Thyroid gland (tissue), 4 donors: ENCODE measurements at regions not wholly inside any gene's neighbourhood (a gene's known extent, or its start where the extent isn't known, plus 50 kb on each side); places are given as distances from the start of the nearest gene placed in this dataset.

ENCODE experiments used
- DNase-seq, 2 donors: peaks; one replicate each; pipeline ENCODE4 v3.0.0-alpha.2; 2019
- H3K27ac ChIP-seq, 3 donors: fragments of 200-600 bp; sonication (generic); 1 replicate in 2 of 3; 2 replicates in 1 of 3; pipeline ENCODE4 v1.5.1; 2016 to 2019; ENCODE audit warnings: mild to moderate bottlenecking in 1 of 3, moderate library complexity in 1 of 3
- H3K27me3 ChIP-seq: fragments of 200-600 bp; sonication (generic); one replicate; pipeline ENCODE4 v1.5.1; 2019
- H3K36me3 ChIP-seq, 2 donors: fragments of 200-600 bp; sonication (generic); one replicate each; pipeline ENCODE4 v1.5.1; 2016 to 2019
- H3K4me1 ChIP-seq, 2 donors: fragments of 200-600 bp; sonication (generic); one replicate each; pipeline ENCODE4 v1.5.1; 2017 to 2019
- H3K4me3 ChIP-seq, 3 donors: fragments of 200-600 bp; sonication (generic); replicated peaks in 1 of 3; 1 replicate in 2 of 3; 2 replicates in 1 of 3; pipeline ENCODE4 v1.5.1; 2016; ENCODE audit warnings: mild to moderate bottlenecking in 1 of 3
- H3K9me3 ChIP-seq: fragments of 200-600 bp; sonication (generic); one replicate; pipeline ENCODE4 v1.5.1; 2017
- CTCF ChIP-seq, 6 experiments: fragments of 200-600 bp in 3 of 6; fragments of 450-650 bp in 3 of 6; sonication (generic) in 3 of 6; IDR thresholded peaks; one replicate each; pipeline ENCODE4 v1.5.1; 2016 to 2019; ENCODE audit warnings: antibody characterized with exemption in 6 of 6, mild to moderate bottlenecking in 2 of 6, inconsistent platforms in 1 of 6, moderate library complexity in 1 of 6
- POLR2A ChIP-seq, 2 donors: fragments of 450-650 bp; IDR thresholded peaks; one replicate each; pipeline ENCODE4 v1.6.1; 2017; ENCODE audit warnings: antibody characterized with exemption in 2 of 2, mild to moderate bottlenecking in 2 of 2, moderate library complexity in 1 of 2
- WGBS, 2 donors: methylation state at CpG; one replicate each; pipeline ENCODE4 v1.1.5; 2017; 5-methylcytosine and 5-hydroxymethylcytosine counted together
- intact Hi-C: fragments of 100-400 bp; cut with DNase I; formaldehyde crosslinking; loops from one replicate; pipeline ENCODE4 v1.15.1; 2023

- H3K4me3 ChIP-seq, result no peak overlapping the region
- TF ChIP-seq CTCF (IDR thresholded peaks at IDR 0.05) (no peak), POLR2A (IDR thresholded peaks at IDR 0.05) (no peak)
- H3K9me3 ChIP-seq, result no peaks in the 10 kb centered on the region
- no peaks in the 10 kb centered on the region for H3K4me1 ChIP-seq
- no peak overlapping the region for H3K27ac ChIP-seq
- no peak for DNase-seq
- intact Hi-C loops, result no loop called here
- no peaks in the 10 kb centered on the region for H3K36me3 ChIP-seq
- 80 to 89% methylated on average over 2 of the region's 2 CpGs for WGBS, 2 donors
- H3K27me3 ChIP-seq, result no peaks in the 10 kb centered on the region
Measured at GRCh38 chr3:83354205-83354604, 1592.8 kb upstream of the GBE1 start.

DNA sequence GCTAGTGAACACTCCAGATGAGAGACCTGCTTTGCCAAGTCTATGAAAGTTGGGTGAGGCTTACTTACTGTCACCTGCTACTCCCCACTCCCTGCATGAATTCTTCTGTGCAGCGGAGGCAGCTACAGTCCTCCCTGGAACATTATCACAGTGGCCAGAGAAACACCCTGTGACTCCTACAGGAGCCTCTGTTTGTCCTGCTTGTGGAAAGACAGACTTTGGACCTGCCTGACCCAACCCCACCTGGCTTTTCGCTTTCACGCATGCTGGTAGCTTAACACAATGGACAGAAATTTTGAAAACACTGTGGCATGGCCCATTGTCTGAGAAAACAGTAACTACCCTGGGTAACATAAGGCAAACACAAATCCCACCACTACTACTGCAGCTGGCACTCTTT, 1565.5 kb upstream of the CADM2 start:
- Histone ChIP-seq H3K27me3 (no peaks in the 10 kb centered on the region), H3K4me3 (no peak overlapping the region), H3K4me1 (no peaks in the 10 kb centered on the region), H3K9me3 (no peaks in the 10 kb centered on the region), H3K36me3 (no peaks in the 10 kb centered on the region), H3K27ac (no peak overlapping the region)
- WGBS, 2 donors, result 96 to 100% methylated on average over 3 of the region's 3 CpGs
- intact Hi-C loops, result no loop called here
- TF ChIP-seq POLR2A (IDR thresholded peaks at IDR 0.05), result no peak
- DNase-seq, result no peak

GRCh38 chr3:83403927-83404326, 1554.9 kb upstream of the CADM2 start:
- no peak for DNase-seq
- 79 to 100% methylated on average over 1 to 6 of the region's 10 CpGs for WGBS, 2 donors
- intact Hi-C loops, result no loop called here

GRCh38 chr3:83426300-83426699, 1532.5 kb upstream of the CADM2 start:
- Histone ChIP-seq H3K4me1 (no peaks in the 10 kb centered on the region), H3K4me3 (no peak overlapping the region), H3K36me3 (no peaks in the 10 kb centered on the region), H3K27ac (no peak overlapping the region), H3K9me3 (no peaks in the 10 kb centered on the region), H3K27me3 (no peaks in the 10 kb centered on the region)
- WGBS, 2 donors, result 75 to 86% methylated on average over 2 of the region's 2 CpGs
- TF ChIP-seq POLR2A (IDR thresholded peaks at IDR 0.05), result no peak
- TF ChIP-seq CTCF (IDR thresholded peaks at IDR 0.05), result no peak
- intact Hi-C loops, result no loop called here
- DNase-seq, result no peak

More at GRCh38 chr3:83403927-83404326, 1554.9 kb upstream of the CADM2 start:
- Histone ChIP-seq H3K4me3 (no peak overlapping the region), H3K27ac (no peak overlapping the region), H3K27me3 (no peaks in the 10 kb centered on the region), H3K36me3 (no peaks in the 10 kb centered on the region), H3K9me3 (no peaks in the 10 kb centered on the region), H3K4me1 (no peaks in the 10 kb centered on the region)
- TF ChIP-seq POLR2A (IDR thresholded peaks at IDR 0.05) (no peak), CTCF (IDR thresholded peaks at IDR 0.05) (no peak)

GRCh38 chr3:83434880-83435587, 1523.8 kb upstream of the CADM2 start:
- intact Hi-C loops, result no loop called here
- DNase-seq, result no peak

More at GRCh38 chr3:83434880-83435587, 1523.8 kb upstream of the CADM2 start:
- Histone ChIP-seq H3K27ac (no peak overlapping the region), H3K4me3 (no peak overlapping the region), H3K36me3 (no peaks in the 10 kb centered on the region), H3K9me3 (no peaks in the 10 kb centered on the region), H3K4me1 (no peaks in the 10 kb centered on the region), H3K27me3 (no peaks in the 10 kb centered on the region)
- TF ChIP-seq POLR2A (IDR thresholded peaks at IDR 0.05) (no peak), CTCF (IDR thresholded peaks at IDR 0.05) (no peak)
- WGBS, 2 donors, result 17 to 21% methylated on average over 3 of the region's 3 CpGs
